ENCODE measurements at regions not wholly inside any gene's neighbourhood (a gene's known extent, or its start where the extent isn't known, plus 50 kb on each side); places are given as distances from the start of the nearest gene placed in this dataset.

GRCh38 chr10:43814663-43815062 is 166.0 kb upstream of the ZNF32 start:
- DNase-seq (ENCODE audit: low read depth): no peak
- no peak overlapping the region for H3K4me3 ChIP-seq (ENCODE audit: control insufficient read depth, low read depth, low read length)
- no peak for TF ChIP-seq CTCF (IDR thresholded peaks at IDR 0.05; ENCODE audit: control insufficient read depth, insufficient read depth, low read depth, low read length, missing control alignments)

- no peak for DNase-seq (ENCODE audit: low read depth)
- H3K4me3 ChIP-seq (ENCODE audit: control insufficient read depth, low read depth, low read length): no peak overlapping the region
- TF ChIP-seq CTCF (IDR thresholded peaks at IDR 0.05; ENCODE audit: control insufficient read depth, insufficient read depth, low read depth, low read length, missing control alignments): no peak
These were observed 163.2 kb upstream of the ZNF32 start for GRCh38 chr10:43811871-43812270.

GRCh38 chr10:43809211-43809930 is 160.7 kb upstream of the ZNF32 start:
- TF ChIP-seq CTCF (IDR thresholded peaks at IDR 0.05; ENCODE audit: control insufficient read depth, insufficient read depth, low read depth, low read length, missing control alignments): no peak
- no peak overlapping the region for H3K4me3 ChIP-seq (ENCODE audit: control insufficient read depth, low read depth, low read length)
- DNase-seq (ENCODE audit: low read depth): peak; percentile 87

- TF ChIP-seq CTCF (IDR thresholded peaks at IDR 0.05; ENCODE audit: control insufficient read depth, insufficient read depth, low read depth, low read length, missing control alignments): no peak
- no peak overlapping the region for H3K4me3 ChIP-seq (ENCODE audit: control insufficient read depth, low read depth, low read length)
- no peak for DNase-seq (ENCODE audit: low read depth)
These were observed 159.5 kb upstream of the ZNF32 start for GRCh38 chr10:43808136-43808535.

- peak; percentile 62 for DNase-seq (ENCODE audit: low read depth)
- no peak for TF ChIP-seq CTCF (IDR thresholded peaks at IDR 0.05; ENCODE audit: control insufficient read depth, insufficient read depth, low read depth, low read length, missing control alignments)
- no peak overlapping the region for H3K4me3 ChIP-seq (ENCODE audit: control insufficient read depth, low read depth, low read length)
These were observed 158.4 kb upstream of the ZNF32 start for GRCh38 chr10:43806831-43807640.

GRCh38 chr10:43803791-43804190 is 155.1 kb upstream of the ZNF32 start:
- no peak for TF ChIP-seq CTCF (IDR thresholded peaks at IDR 0.05; ENCODE audit: control insufficient read depth, insufficient read depth, low read depth, low read length, missing control alignments)
- H3K4me3 ChIP-seq (ENCODE audit: control insufficient read depth, low read depth, low read length): no peak overlapping the region
- DNase-seq (ENCODE audit: low read depth): no peak
